Activated gamma-delta T cell treated with anti-CD3 and anti-CD28 coated beads, Interleukin-2, amount 50 U/mL, for 16 hours (primary cell): ENCODE measurements at regions not wholly inside any gene's neighbourhood (a gene's known extent, or its start where the extent isn't known, plus 50 kb on each side); places are given as distances from the start of the nearest gene placed in this dataset.

Experiments
- DNase-seq: peaks from one replicate; pipeline ENCODE4 v3.0.0-alpha.2; 2020; ENCODE audit warnings: low read depth

DNA sequence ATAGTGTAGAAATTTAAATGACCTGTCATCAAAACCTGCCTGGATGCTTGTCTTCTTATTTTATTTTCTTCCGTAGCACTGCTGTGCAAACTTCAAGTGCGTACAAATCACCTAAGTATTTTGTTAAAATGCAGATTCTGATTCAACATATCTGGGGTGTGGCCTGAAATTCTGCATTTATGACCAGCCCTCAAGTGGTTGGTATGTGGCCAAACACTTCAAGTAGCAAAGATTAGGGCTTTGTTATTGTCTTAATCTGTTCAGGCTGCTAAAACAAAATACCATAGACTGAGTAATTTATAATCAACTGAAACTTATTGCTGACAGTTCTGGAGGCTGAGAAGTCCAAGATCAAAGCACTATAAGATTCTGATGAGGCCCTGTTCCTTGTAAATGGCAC is 97.6 kb upstream of the LRRC3B start:
- DNase-seq = no peak

DNA sequence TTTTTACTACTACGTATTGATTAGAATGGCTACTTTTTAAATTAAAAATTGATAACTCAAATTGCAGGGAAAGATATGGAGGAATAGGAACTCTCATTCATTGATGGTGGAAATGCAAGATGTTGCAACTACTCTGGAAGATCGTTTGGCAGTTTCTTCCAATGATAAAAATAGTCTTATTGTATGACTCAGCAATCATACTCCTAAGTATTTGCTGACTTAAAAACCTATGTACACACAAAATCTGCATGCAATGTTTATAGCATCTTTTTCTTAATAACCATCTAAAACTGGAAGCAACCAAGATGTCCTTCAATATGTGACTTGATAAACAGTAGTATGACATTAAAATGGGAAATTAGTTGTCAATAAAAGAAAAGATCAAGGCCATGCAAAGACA is 87.4 kb upstream of the LRRC3B start:
- no peak for DNase-seq

DNA sequence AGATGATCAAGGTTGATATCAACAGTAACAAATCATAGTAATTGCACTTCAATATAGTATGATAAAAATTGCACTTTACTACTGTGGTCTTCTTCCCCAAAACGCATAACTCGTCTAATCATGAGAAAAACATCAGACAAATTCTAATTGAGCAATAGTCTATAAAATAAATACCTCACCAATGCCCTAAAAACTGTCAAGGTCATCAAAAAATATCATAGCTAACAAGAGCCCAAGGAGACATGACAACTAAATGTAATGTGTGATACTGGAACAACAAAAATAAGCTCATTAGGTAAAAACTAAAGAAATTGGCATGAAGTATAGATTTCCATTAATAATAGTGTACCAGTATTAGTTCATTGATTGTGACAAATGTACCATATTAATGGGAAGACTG is 85.6 kb upstream of the LRRC3B start:
- DNase-seq = no peak

DNA sequence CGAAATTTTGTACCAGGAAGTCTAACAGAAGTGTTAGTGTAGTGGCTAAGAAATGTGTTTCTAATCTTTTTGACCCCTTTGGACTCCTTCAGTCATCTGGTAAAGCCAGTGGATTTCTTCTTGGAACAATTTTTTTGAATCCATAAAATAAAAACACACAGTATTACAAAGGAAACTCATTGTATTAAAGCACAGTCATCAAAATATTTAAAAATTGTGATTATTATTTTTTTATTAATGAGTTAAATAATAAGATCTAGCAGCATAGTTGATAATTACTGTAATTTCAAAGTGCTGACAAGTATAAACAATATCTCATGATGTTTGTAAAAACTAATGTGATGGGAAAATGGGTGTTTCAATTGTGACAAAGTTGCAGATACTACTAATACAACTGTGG is 72.2 kb upstream of the LRRC3B start:
- DNase-seq = no peak

DNA sequence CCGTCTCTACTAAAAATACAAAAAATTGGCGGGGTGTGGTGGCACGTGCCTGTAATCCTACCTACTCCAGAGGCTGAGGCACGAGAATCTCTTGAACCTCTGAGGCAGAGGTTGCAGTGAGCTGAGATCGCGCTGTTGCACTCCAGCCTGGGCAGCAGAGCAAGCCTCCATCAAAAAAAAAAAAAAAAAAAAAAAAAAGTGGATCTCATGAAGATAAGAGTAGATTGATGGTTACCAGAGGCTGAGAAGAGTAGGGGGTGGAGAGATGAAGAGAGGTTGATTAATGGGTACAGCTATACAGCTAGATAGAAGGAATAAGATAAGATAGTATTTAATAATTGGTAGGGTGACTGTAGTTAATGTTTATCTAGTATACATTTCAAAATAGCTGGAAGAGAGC is 65.9 kb upstream of the LRRC3B start:
- no peak for DNase-seq

DNA sequence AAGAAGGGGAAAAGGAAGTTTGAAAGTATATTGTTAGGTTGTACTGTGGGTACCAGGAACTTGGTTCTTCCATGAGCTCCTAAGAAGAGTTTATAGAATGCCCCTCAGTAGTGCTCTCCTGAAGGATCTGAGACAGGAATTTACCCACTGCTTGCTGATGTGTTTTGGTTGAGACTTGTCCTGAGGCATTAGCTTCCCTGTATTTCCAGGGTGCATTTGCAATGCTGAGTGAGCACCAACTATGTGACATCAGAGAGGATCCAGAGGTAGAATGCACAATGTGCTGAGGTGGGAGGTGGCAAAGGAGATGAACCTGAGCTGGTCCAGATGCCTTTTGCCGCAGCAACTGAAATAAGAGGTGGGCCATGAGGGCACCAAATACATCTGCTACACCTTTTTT is 64.3 kb upstream of the LRRC3B start:
- DNase-seq = no peak

DNA sequence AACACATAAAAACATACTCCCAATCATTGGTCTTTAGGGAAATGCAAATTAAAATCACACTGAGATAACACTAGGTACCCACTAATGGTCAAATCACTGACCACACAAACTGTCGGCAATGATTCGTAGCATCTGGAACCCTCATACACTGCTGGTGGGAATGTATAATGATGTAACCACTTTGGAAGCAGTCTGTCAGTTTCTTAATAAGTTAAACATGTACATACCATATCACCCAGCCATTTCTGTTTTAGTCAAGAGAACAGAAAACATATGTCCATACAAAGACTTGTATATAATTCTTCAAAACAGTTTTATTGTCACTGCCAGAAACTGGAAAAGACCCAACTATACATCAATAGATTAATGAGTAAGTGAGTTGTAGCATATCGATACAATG is 63.3 kb upstream of the LRRC3B start:
- DNase-seq = no peak

DNA sequence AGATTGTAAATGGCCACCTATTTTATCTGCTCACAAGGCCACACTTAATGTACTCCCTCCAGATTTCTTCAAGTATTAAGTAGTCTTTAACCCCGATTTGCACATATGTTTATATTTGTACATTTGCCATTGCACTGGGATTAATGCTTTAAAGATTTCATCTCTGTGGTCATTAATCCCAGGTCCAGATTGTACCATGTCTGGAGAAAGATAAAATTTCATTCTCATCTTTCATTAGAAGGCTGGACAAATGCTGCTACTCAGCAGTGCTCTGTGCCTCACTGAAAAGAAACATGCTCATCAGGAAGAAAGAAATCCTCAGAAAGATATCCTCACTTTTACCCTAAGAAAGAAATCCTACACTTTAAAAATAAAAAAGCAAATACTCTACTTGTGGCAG is 62.5 kb upstream of the LRRC3B start:
- DNase-seq = no peak

DNA sequence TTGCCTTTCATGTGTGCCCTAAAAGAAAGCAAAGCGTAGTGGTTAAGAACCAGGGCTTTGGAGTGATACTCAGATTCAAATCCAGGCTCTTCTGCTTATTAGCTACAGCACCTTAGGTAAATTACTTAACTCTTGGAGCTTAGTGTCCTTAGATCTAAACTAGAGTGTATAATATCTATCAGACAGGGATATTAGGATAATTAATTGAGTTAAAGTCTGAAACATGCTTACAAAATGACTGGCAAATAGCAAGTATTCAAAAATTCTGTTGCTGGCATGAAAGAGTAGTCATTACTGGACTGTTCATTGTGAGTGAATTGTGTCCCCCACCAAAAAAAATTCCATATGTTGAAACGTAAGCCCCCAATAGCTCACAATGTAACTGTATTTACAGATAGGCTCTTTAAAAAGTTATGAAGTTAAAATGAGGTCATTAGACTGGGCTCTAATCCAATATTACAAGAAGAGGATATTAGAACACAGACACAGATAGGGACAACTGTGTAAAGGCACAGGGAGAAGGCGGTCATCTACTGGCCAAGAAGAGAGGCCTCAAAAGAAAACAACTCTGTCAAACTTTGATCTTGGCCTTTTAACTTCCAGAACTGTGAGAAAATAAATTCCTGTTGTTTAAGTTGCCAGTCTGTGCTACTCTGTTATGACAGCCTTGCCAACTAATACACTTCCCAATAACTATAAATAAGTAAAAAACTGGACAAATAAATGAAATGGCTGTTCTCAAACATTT is 60.4 kb upstream of the LRRC3B start:
- no peak for DNase-seq
